ENCODE measurements at regions not wholly inside any gene's neighbourhood (a gene's known extent, or its start where the extent isn't known, plus 50 kb on each side); places are given as distances from the start of the nearest gene placed in this dataset.
"Not testable (repeated sequence)": the region's sequence is repeated elsewhere in the genome, so short reads cannot be mapped to it uniquely, and the experiment has no call there.

DNA sequence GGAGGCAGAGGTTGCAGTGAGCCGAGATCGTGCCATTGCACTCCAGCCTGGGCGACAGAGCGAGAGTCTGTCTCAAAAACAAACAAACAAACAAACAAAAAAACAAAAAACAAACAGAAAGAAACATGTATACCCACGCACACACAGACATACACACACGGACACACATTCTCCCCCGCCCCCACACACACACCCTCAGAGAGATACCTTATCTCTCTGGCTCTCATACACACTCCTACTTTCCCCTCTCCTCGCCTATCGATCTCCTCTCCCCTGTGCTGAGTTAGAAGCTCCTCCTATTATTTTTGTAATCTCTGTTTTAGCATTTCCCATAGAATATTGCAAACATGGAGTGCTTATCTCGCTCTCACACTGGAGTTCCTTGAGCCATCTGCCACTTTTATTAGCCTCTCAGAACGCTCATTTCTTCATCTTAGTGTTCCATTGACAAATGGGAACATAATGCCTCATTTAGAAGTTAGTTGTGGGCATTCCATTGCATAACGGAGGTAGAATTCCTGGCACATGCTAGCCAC, 144.2 kb upstream of the CITED2 start:
- ATAC-seq (ENCODE audit: low FRiP score) (no peak), DNase-seq (no peak)

DNA sequence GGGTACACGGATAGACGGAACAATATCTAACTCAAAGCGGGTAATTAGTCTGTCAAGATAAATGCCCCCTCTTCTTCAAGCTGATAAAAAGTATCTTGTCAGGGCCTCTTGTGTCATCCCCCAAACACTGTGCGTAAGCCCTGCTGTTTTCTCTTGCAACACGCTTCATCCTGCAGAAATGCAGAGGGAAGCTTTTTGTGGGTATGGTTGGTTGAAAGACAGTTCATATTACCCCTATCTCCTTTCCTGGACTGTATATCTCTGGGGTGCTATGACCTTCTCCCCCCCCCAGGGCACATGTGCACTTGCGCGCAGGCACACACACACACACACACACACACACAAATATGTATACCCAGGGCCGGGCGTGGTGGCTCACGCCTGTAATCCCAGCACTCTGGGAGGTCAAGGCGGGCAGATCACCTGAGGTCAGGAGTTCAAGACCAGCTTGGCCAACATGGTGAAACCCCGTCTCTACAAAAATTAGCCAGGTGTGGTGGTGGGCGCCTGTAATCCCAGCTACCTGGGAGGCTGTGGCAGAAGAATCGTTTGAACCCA, 143.6 kb upstream of the CITED2 start:
- not testable (repeated sequence) for ATAC-seq (ENCODE audit: low FRiP score); H3K36me3 ChIP-seq (ENCODE audit: control insufficient read depth in 1 of 2, insufficient read depth in 2 of 2, low read length in 1 of 2)
- 89 to 90% methylated on average over 12 to 14 of the region's 14 CpGs for WGBS, 2 donors

More for the DNA sequence above, 144.2 kb upstream of the CITED2 start:
- H3K4me3 ChIP-seq (ENCODE audit: low read length in 2 of 2), result no peak overlapping the region
- WGBS, 2 donors, result 95 to 97% methylated on average over 12 of the region's 12 CpGs
- intact Hi-C loops (cut with DNase I), result no loop called here
- no peak overlapping the region for H3K27ac ChIP-seq (ENCODE audit: low read depth in 1 of 2, low read length in 2 of 2)
- H3K4me1 ChIP-seq (ENCODE audit: control insufficient read depth in 1 of 2, insufficient read depth in 2 of 2, low read length in 2 of 2), result peaks cover 0 to 5% of the 10 kb centered on the region in 2 donors
- no peaks in the 10 kb centered on the region for H3K27me3 ChIP-seq (ENCODE audit: control insufficient read depth in 1 of 2, insufficient read depth in 2 of 2, low read length in 1 of 2)
- H3K36me3 ChIP-seq (ENCODE audit: control insufficient read depth in 1 of 2, insufficient read depth in 2 of 2, low read length in 1 of 2), result no peaks in the 10 kb centered on the region
- H3K9me3 ChIP-seq (ENCODE audit: control insufficient read depth, low read length), result no peaks in the 10 kb centered on the region

DNA sequence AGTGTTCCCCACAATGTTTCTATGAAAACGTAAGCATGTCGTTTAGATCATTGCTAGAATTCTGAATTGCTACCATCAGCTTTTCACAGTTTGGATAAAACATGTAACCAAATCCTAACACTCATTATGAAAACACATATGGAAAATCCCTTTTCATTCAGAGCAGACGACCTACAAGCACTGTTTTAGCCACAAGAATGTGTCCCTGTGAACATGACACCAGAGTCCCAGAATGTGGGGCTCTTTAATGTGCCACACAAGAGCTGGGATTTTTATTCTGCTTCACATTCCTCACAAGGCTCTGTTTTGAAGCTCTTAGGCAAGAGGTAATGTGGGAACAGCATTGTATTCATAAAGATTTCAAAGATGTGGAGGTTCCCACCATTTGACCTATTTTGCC, 141.1 kb upstream of the CITED2 start:
- WGBS, 2 donors, result 62 to 69% methylated on average over 3 of the region's 3 CpGs
- Histone ChIP-seq H3K27ac (ENCODE audit: low read depth in 1 of 2, low read length in 2 of 2) (no peak overlapping the region), H3K4me1 (ENCODE audit: control insufficient read depth in 1 of 2, insufficient read depth in 2 of 2, low read length in 2 of 2) (peaks cover 0 to 5% of the 10 kb centered on the region in 2 donors), H3K27me3 (ENCODE audit: control insufficient read depth in 1 of 2, insufficient read depth in 2 of 2, low read length in 1 of 2) (no peaks in the 10 kb centered on the region), H3K9me3 (ENCODE audit: control insufficient read depth, low read length) (no peaks in the 10 kb centered on the region), H3K36me3 (ENCODE audit: control insufficient read depth in 1 of 2, insufficient read depth in 2 of 2, low read length in 1 of 2) (no peaks in the 10 kb centered on the region), H3K4me3 (ENCODE audit: low read length in 2 of 2) (no peak overlapping the region)
- DNase-seq, result no peak
- intact Hi-C loops (cut with DNase I), result no loop called here
- ATAC-seq (ENCODE audit: low FRiP score), result no peak

More for the DNA sequence above, 143.6 kb upstream of the CITED2 start:
- H3K27me3 ChIP-seq (ENCODE audit: control insufficient read depth in 1 of 2, insufficient read depth in 2 of 2, low read length in 1 of 2); DNase-seq; H3K4me1 ChIP-seq (ENCODE audit: control insufficient read depth in 1 of 2, insufficient read depth in 2 of 2, low read length in 2 of 2); H3K9me3 ChIP-seq (ENCODE audit: control insufficient read depth, low read length); H3K27ac ChIP-seq (ENCODE audit: low read depth in 1 of 2, low read length in 2 of 2); intact Hi-C loops (cut with DNase I); H3K4me3 ChIP-seq (ENCODE audit: low read length in 2 of 2): not testable (repeated sequence)

DNA sequence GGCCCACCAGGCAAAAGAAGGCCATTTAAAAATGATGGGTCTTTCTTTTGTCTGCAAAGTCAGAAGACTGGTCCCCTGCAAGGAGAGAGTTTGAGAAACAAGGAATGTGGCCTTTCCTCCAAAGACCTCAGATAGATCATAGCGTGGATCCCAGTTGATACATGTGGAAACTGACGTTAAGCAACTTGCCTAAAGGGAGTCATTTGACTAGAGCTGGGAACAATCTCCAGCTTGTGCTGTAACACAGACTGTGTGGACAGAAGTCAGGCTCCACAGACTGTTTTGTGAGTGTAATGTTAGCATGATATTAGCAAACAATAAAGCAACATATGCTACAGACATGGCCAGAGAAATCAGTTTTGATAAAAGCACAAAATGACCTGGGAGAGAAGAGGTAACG, 140.4 kb upstream of the CITED2 start:
- 86 to 88% methylated on average over 3 of the region's 3 CpGs for WGBS, 2 donors
- Histone ChIP-seq H3K36me3 (ENCODE audit: control insufficient read depth in 1 of 2, insufficient read depth in 2 of 2, low read length in 1 of 2) (no peaks in the 10 kb centered on the region), H3K4me3 (ENCODE audit: low read length in 2 of 2) (no peak overlapping the region), H3K27me3 (ENCODE audit: control insufficient read depth in 1 of 2, insufficient read depth in 2 of 2, low read length in 1 of 2) (no peaks in the 10 kb centered on the region), H3K9me3 (ENCODE audit: control insufficient read depth, low read length) (no peaks in the 10 kb centered on the region), H3K27ac (ENCODE audit: low read depth in 1 of 2, low read length in 2 of 2) (no peak overlapping the region), H3K4me1 (ENCODE audit: control insufficient read depth in 1 of 2, insufficient read depth in 2 of 2, low read length in 2 of 2) (peaks cover 0 to 4% of the 10 kb centered on the region in 2 donors)
- intact Hi-C loops (cut with DNase I), result no loop called here
- no peak for ATAC-seq (ENCODE audit: low FRiP score)
- DNase-seq, result no peak

DNA sequence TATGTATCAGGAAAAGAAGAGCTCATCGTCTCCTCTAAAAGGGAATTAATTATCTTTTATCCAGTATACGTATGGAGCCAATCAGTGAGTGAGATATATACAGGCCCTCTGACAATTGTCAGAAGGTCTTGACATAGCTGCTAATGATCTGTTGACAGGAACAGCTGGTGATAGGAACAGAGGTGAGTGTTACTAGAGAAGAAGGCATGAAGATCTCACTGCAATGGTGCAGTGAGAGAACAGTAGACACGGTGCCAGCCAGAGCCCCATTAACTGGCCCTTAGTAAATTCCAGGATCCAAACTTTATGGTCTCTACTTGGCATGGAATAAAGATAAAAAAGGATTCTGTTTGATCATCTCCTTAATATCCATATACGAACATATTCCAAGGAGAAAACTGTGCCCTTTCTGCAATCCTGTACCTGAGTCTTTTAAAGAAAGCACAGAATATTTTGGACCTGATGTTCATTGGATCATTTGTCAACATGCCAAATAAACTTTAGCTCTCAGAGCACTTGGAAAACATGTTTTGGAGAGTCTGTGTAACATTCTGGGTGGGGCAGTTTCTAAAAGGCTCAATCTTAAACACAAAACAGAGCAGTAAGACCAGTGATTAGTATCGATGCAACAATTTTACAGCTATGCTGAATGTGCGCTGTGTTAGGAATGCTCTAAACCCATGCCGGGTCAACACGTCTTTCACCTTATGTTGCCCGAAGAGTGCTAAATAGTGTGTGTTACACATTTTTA, 135.8 kb upstream of the CITED2 start:
- no peaks in the 10 kb centered on the region for H3K4me1 ChIP-seq (ENCODE audit: control insufficient read depth in 1 of 2, insufficient read depth in 2 of 2, low read length in 2 of 2)
- no peaks in the 10 kb centered on the region for H3K9me3 ChIP-seq (ENCODE audit: control insufficient read depth, low read length)
- H3K27me3 ChIP-seq (ENCODE audit: control insufficient read depth in 1 of 2, insufficient read depth in 2 of 2, low read length in 1 of 2), result no peaks in the 10 kb centered on the region
- no peak overlapping the region for H3K4me3 ChIP-seq (ENCODE audit: low read length in 2 of 2)
- no peaks in the 10 kb centered on the region for H3K36me3 ChIP-seq (ENCODE audit: control insufficient read depth in 1 of 2, insufficient read depth in 2 of 2, low read length in 1 of 2)
- ATAC-seq (ENCODE audit: low FRiP score), result no peak
- 81% methylated on average over 9 of the region's 9 CpGs for WGBS, 2 donors
- H3K27ac ChIP-seq (ENCODE audit: low read depth in 1 of 2, low read length in 2 of 2), result no peak overlapping the region
- intact Hi-C loops (cut with DNase I), result no loop called here
- DNase-seq, result no peak

DNA sequence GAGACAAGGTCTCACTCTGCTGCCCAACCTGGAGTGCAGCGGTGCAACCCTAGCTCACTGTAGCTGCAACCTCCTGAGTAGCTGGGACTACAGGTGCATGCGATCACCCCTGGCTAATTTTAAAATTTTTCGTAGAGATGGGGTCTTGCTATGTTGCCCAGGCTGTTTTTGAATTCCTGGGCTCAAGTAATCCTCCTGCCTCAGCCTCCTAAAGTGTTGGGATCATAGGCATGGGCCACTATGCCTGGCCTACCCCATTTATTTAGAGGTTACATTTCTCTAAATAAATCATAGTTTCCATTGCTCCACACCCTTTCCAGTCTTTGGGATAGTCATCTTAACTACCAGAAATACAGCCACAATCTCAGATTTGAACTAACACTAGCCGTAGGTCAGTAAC, 134.7 kb upstream of the CITED2 start:
- Histone ChIP-seq H3K4me3 (ENCODE audit: low read length in 2 of 2) (no peak overlapping the region), H3K27me3 (ENCODE audit: control insufficient read depth in 1 of 2, insufficient read depth in 2 of 2, low read length in 1 of 2) (no peaks in the 10 kb centered on the region), H3K4me1 (ENCODE audit: control insufficient read depth in 1 of 2, insufficient read depth in 2 of 2, low read length in 2 of 2) (no peaks in the 10 kb centered on the region), H3K36me3 (ENCODE audit: control insufficient read depth in 1 of 2, insufficient read depth in 2 of 2, low read length in 1 of 2) (no peaks in the 10 kb centered on the region), H3K9me3 (ENCODE audit: control insufficient read depth, low read length) (no peaks in the 10 kb centered on the region), H3K27ac (ENCODE audit: low read depth in 1 of 2, low read length in 2 of 2) (no peak overlapping the region)
- ATAC-seq (ENCODE audit: low FRiP score) (no peak), DNase-seq (no peak)
- intact Hi-C loops (cut with DNase I), result no loop called here
- WGBS, 2 donors, result 95 to 97% methylated on average over 4 of the region's 4 CpGs

DNA sequence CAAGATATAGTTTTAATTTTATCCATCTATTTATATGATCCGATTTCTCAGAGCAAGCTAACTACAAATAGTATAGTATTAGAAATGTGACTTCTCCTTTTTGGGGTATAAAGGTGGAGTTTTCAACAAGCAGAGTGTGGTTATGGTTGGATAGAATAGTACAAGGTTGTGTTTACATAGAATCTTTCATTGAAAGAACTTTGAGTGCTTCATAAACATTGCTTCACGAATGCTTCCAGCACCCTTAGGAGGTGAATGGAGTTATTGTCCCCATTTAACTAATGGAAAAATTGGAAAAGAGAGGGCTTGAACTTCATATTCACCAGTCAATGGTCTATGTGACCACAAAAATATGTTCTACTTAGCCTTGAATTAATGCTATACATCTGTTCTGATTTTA, 134.1 kb upstream of the CITED2 start:
- no peak for ATAC-seq (ENCODE audit: low FRiP score)
- intact Hi-C loops (cut with DNase I), result no loop called here
- 74 to 77% methylated on average over 2 of the region's 2 CpGs for WGBS, 2 donors

DNA sequence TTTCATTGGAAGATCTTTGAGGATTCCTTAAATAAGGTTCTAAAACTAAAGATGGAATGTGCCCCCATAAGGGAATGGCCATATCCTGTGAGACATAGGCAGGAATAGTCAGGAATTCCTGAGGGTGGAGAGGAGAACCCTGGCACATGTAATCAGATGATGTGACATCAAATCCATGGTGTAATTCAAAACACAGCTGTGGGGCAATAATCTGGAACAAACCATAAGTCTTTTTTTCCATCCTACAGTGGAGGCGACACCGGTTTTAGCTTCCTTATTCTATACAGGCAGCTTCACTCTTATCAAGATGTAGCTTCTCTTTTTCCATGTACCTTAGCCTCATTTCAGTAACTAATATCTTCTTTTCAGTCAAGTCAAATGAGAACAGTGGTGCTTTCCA, 133.6 kb upstream of the CITED2 start:
- Histone ChIP-seq H3K4me3 (ENCODE audit: low read length in 2 of 2) (no peak overlapping the region), H3K9me3 (ENCODE audit: control insufficient read depth, low read length) (no peaks in the 10 kb centered on the region), H3K4me1 (ENCODE audit: control insufficient read depth in 1 of 2, insufficient read depth in 2 of 2, low read length in 2 of 2) (no peaks in the 10 kb centered on the region), H3K27ac (ENCODE audit: low read depth in 1 of 2, low read length in 2 of 2) (no peak overlapping the region), H3K36me3 (ENCODE audit: control insufficient read depth in 1 of 2, insufficient read depth in 2 of 2, low read length in 1 of 2) (no peaks in the 10 kb centered on the region), H3K27me3 (ENCODE audit: control insufficient read depth in 1 of 2, insufficient read depth in 2 of 2, low read length in 1 of 2) (no peaks in the 10 kb centered on the region)
- DNase-seq (no peak), ATAC-seq (ENCODE audit: low FRiP score) (no peak)
- WGBS, 2 donors, result 94 to 98% methylated on average over 2 of the region's 2 CpGs
- intact Hi-C loops (cut with DNase I), result no loop called here

More for the DNA sequence above, 134.1 kb upstream of the CITED2 start:
- H3K4me3 ChIP-seq (ENCODE audit: low read length in 2 of 2), result no peak overlapping the region
- no peaks in the 10 kb centered on the region for H3K9me3 ChIP-seq (ENCODE audit: control insufficient read depth, low read length)
- H3K27ac ChIP-seq (ENCODE audit: low read depth in 1 of 2, low read length in 2 of 2), result no peak overlapping the region
- H3K4me1 ChIP-seq (ENCODE audit: control insufficient read depth in 1 of 2, insufficient read depth in 2 of 2, low read length in 2 of 2), result no peaks in the 10 kb centered on the region
- H3K27me3 ChIP-seq (ENCODE audit: control insufficient read depth in 1 of 2, insufficient read depth in 2 of 2, low read length in 1 of 2), result no peaks in the 10 kb centered on the region
- DNase-seq, result no peak
- H3K36me3 ChIP-seq (ENCODE audit: control insufficient read depth in 1 of 2, insufficient read depth in 2 of 2, low read length in 1 of 2), result no peaks in the 10 kb centered on the region

DNA sequence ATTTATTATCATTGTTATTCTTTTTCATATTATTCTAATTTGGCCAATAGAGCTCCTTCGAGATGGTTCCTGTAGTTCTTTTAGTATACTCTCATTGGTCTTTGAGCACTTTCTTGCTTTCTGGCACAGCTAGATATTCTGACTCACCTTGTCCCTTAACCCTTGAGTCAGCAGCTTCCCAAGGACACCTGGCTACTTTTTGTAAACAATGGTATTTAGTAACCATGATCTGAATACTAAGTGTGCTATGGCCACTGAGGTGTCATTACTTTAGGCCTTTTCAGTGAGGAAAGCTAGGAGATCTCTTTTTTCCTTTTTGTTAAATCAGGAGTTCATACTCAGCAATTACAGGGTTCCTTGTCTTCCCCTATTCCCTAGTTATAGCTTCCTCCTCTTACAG, 126.5 kb upstream of the CITED2 start:
- Histone ChIP-seq H3K4me3 (ENCODE audit: low read length in 2 of 2) (no peak overlapping the region), H3K4me1 (ENCODE audit: control insufficient read depth in 1 of 2, insufficient read depth in 2 of 2, low read length in 2 of 2) (no peaks in the 10 kb centered on the region), H3K36me3 (ENCODE audit: control insufficient read depth in 1 of 2, insufficient read depth in 2 of 2, low read length in 1 of 2) (no peaks in the 10 kb centered on the region), H3K27me3 (ENCODE audit: control insufficient read depth in 1 of 2, insufficient read depth in 2 of 2, low read length in 1 of 2) (no peaks in the 10 kb centered on the region), H3K27ac (ENCODE audit: low read depth in 1 of 2, low read length in 2 of 2) (no peak overlapping the region), H3K9me3 (ENCODE audit: control insufficient read depth, low read length) (no peaks in the 10 kb centered on the region)
- intact Hi-C loops (cut with DNase I), result no loop called here
- ATAC-seq (ENCODE audit: low FRiP score) (no peak), DNase-seq (no peak)
- 97% methylated on average over 1 of the region's 1 CpG for WGBS, 2 donors
